Right kidney (tissue), 1 donor: ENCODE measurements at regions not wholly inside any gene's neighbourhood (a gene's known extent, or its start where the extent isn't known, plus 50 kb on each side); places are given as distances from the start of the nearest gene placed in this dataset.
A peak's percentile ranks its signal among the peaks of the same experiment; 100 is the strongest.

Source experiments
- DNase-seq: peaks from one replicate; pipeline ENCODE4 v3.0.0-alpha.2; 2016

DNA sequence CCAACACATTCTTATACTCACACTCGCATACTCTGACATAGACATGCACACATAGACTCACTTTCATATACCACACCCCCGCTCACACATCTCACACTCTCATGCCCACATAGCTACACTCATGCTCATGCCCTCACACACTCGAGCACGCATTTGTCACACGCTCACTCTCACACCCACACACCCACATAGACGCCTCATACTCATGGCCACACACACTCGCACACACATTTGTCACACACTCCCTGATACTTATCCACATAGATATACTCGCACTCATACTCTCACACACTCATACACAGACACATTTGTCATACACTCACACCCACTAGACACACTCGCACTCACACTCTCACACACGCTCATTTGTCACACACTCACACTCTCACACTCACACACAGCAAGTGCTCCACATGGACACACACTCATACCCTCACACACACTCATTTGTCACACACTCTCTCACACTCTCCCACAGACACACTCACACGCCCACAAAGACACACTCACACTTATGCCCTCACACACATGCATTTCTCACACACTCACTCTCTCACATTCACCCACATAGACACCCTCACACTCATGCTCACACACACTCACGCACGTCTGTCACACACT lies 50.9 kb downstream of the TNP1 start:
- DNase-seq: no peak

DNA sequence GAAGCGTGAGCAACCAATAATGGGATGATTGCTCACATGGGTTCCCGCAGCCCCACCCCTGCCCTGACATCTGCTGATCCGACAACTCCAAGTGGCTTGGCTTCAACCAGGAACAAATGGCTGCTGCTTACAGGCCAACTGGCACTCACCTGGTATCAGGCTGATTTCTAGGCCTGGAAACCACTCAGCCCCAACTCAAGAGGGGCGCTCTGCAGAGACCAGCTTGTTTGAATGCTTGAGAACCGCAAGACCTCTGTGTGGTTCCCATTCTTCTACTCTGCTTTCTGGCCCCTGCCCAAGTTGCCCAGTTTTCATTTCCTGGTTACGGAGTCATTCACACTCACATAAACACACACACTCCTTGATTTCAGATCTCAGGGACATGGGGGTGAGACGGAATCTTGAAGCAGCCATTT lies 52.0 kb downstream of the TNP1 start:
- DNase-seq: no peak

DNA sequence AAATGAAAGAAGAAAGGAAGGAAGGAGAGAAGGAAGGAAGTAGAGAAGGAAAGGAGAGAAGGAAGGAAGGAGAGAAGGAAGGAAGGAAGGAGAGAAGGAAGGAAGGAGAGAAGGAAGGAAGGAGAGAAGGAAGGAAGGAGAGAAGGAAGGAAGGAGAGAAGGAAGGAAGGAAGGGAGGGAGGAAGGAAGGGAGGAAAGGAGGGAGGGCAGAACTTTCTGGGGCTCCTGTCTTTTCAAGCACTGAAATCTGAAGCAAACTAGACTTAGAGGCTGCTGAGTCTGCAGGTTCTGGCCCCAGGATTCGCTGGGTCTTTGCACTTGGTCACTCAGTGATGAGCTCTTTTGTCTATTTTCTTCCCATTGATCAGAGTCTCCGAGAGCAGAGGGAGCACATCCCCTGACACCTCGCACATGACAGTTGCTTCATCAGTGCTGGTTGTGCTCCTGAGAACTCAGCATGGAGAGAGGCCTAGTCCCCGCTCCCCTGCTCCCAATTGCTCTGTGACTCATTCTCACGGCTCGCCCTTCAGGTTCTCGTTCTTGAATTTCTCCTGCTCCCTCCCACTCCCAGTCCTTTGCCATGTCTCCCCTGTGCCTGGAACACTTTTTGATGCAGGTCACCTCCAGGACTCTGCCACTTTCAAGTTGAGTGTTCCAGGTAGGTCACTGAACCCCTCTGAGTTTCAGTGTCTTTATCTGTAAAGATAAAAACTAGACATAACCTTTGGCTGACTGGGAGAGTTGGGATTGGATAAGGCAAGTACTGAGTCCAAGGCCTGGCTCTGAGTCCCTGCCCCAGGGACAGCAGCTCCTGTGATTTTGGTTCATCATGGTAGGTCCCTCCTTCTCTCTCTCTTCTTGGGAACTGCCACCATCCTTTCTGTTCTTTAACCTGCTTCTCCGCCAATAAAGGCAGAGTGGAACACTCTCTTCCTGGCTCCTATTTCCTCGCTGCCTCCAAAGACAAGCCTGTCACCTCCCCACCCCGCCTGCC lies 55.2 kb downstream of the TNP1 start:
- no peak for DNase-seq

DNA sequence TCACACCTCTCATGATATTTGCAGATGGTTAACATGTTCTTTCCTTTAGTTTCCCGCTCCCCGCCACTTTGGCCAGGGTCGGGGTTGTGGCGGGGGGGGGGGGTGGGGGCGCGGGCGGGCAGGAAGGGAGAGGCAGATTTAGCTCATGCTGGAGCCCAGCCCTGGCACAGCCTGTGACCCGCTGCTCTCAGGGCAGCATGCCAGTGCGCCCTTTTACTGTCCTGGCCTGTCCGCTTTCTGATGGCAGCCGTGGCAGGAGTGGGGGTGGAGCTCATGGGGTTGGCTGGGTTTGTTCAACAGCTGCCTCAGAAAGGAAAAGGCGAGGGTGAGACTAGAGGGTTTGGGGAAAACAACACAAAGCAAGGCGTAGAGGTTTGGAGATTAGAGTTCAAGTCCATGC lies 56.1 kb downstream of the TNP1 start:
- no peak for DNase-seq

DNA sequence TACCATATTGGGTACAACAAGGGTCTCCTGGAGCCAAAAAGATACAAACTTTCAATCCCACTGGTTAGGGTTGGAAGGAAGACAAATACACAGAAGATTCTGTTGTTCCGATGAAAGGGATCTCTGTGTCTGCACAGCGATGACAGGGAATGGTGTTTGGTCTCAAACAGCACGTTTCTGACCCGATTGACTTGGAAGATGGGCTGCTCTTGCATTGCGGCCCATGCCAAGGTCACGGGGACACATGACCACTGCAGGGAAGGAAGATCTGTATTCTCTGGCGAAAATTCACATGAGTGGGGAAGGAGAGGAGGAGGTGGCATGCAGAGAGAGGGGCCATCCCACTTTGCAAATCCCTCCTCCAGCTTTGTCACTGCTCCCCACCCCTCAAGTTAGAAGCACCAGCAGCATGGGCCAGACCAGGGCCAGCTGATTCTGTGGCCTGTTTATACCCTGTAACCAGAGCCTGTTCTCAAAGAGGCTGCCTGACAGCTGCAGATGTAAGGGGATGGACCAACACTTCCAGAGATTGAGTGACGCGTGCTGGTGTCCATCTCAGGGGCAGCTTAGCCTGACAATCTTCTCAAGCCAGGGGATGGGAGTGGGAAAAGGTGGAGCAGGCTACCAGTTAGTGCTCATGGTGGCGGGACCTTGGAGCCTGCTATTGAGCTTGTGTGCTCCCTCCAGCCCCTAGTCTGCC lies 57.2 kb downstream of the TNP1 start:
- no peak for DNase-seq

DNA sequence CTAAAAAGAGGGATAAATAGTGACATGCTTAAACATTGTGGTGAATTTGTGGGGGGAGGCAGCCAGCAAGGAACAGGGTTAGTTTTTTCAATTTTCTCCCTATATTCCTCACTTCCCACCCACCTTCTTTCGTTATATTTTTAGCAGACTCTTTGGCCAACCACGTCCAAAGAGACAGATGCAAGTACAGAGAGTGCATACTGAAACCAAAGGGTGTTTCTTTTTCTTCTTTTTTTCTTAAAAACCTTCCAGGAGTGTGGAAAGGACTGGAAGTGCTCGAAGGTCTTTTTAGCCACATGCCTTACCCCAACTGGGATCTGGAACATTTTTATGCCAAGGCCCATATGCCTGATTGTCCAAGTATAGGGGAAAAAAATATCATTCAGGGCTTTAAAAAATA lies 59.0 kb downstream of the TNP1 start:
- DNase-seq: no peak

DNA sequence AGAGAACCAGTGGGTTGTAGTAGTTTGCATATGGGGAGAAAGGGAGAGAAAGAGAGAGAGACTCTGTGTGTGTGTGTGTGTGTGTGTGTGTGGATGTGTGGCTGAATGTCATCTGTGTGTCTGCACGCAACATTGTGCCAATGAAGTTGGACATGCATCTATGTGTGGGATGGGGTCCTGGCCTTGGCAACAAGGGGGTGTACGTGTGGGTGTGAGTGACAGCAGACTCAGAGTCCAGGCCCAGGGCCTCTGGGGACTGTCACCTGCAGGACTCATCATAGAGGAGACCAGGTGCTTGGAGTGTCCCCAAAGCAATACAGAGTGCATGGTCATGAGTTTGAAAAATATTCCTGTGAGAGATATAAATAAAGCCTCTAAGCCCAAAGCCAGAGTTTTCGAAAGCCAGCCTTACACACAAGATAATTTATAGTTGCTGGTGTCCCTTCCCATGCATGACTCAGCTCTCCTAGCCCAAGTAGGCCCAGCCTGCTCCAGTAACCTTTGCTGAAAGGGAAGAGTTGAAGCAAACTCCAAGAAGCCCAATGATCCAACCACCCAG lies 59.9 kb downstream of the TNP1 start:
- DNase-seq: no peak

DNA sequence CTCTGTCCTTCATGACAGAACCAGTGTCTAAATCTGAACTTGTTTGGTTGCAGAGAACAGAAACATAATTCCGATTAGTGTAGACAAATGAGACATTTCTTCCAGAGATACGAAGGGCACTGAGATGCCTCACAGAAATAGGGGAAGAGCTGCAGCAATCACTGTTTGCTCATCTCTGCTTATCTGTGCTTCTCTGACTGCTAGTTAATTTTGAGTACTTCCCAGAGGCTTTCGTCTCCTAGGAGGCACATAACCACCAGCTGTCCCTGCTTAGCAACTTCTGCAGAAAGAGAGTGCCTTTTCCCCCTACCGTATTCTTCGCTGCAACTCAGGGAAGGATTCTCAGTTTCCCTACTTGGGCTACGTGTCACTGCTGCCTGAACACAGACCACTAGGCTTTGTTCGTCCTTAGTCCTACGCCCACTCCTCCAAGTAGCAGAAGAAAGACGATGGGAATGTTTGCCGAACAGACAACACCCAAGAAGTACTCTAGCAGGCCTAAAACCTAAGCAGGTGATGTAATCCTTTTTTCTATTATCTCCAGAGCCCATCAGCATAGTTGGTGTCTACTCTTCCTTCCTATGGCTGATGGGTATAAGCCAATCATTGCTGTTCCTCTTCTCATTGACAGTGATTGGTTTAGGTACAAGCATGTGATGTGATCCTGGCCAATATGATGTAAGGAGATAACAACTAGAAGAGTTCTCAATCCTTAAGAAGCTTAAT lies 63.6 kb downstream of the TNP1 start:
- DNase-seq: no peak

DNA sequence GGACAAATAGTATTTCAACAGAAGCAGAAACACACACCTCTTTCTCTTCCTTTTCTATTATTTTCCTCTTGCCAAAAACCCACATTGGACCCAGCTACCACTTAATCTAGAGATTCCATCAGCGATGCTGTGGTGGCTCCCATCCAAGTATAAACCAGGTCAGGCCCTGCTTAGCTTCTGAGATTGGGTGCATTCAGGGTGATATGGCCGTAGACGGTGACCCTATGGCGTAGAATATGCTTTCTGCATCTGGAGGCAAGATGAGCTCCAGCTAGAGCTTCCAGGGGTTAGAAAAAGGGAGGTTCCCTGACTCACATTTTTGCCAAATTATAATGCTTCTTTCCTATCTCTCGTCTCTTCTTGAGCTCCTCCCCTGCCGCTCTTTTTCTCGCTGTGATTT lies 66.5 kb downstream of the TNP1 start:
- DNase-seq: no peak

DNA sequence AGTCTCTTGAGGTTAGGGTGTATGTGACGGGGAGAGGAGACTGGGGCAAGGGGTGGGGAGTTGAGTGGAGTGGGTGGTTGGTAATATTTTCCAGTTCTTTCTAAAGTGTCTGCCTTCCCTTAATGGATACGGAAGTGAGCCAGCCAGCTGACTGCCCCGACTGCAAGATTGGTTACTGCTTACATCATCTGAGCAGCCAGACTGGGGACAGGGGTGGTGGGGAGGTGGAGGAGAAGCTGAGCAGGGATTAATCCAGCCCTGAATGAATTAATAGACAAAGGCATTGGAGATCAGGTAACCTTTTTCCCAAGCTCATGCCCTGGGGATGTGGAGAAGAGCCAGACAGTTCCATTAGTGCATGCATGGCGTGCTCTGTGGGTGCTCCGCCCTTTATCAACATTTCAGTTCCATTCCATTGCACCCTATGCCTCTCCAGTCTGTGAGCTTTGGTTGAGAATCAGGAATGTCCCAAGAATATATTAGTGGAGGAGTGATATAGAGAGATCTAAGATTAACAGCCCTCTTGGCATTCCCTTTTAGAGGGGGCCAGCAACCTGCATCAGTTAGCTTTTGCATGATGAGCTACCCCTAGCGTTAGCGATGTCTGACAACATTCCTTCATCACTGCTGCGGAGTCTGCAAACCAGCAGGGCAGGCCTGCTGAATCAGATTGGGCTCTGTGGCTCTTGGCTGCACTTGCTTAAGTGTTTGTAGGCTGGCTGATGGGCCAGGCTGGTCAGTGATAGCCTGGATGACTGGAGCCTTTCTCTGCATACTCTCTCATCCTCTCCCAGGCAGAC lies 67.4 kb downstream of the TNP1 start:
- no peak for DNase-seq

DNA sequence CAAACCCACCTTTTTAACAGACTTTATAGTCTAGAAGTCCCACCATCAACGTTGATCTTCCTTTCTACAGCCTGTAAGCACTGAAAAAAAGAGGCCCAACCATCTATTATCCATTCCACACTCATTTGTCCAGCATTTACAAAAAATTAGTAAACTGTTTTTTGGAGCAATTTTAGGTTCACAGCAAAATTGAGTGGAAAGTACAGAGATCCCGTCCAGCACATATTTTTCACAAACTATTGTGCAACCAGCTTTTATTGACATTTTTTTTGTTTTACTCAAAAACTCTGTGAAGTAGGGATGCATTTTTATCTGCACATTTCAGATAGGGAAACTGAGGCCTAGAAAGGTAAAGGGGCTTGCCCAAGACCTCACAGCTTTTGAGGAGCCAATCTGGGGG lies 68.6 kb downstream of the TNP1 start:
- DNase-seq: no peak

DNA sequence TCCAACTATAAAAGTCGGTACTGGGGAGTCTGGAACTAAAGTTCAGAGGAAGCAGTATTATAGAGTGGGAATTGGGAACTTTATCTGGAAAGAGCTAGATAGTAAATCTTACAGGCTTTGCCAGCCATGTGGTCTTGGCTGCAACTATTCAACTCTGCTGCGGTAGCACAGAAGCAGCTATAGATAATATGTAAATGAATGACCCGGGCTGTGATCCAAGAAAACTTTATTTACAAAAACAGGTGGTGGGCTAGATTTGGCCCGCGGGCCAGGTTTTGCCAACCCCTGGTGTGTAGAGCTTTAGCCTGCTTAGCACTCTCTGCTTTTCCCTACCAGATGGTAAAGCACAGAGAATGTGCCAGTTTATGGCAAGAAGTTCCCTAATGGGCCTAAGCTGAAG lies 70.8 kb downstream of the TNP1 start:
- no peak for DNase-seq

DNA sequence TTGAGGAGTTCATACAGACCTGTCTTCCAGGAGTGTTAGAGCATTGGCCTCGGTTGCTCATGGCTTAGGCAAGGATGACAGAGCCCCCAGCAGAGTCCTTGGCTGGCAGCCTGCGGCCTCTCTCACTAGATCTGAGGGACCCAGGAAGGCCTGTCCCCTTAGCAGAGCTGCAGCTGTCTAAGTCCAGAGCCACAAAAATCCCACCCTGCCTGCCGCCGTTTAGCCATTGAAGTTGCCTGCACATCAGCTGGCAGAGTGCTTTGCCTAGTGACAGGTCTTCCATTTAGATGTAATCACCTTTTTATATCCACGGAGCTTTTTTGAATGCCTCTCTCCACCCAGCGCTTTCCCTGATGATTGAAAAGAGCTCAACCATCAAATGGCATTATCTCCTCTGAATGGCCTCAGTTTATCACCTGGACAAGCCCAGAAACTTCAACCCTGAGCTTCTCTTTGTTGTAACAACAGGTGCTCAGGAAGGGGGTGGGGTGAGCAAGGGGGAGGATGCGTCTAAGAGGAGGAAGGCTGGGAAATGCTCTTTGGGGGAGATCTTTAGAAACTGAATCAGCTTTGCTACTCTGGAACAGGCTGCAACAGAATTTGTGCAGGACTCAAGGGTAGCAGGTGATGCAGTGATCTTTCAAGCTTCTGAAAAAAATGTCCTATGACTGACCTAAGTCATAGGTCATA lies 71.9 kb downstream of the TNP1 start:
- no peak for DNase-seq

DNA sequence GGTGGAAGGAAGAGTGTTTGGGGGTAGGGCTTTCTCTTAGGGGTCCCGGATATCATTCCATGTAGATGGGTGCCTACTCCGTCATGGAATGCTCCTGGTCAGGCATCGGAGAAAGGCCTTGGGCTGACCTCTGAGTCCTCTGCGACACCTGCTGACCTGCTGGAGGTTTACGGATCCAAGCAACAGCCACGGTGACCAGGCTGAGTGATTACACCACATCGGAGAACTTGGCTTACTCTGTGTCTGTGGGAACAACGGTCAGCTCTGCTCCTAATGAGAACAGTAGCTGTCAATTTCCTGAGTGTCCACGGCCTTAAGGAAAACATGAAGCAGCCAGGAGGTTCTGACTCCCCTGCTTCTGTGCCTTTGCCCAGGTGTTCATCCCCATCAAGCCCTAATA lies 73.2 kb downstream of the TNP1 start:
- DNase-seq: no peak

DNA sequence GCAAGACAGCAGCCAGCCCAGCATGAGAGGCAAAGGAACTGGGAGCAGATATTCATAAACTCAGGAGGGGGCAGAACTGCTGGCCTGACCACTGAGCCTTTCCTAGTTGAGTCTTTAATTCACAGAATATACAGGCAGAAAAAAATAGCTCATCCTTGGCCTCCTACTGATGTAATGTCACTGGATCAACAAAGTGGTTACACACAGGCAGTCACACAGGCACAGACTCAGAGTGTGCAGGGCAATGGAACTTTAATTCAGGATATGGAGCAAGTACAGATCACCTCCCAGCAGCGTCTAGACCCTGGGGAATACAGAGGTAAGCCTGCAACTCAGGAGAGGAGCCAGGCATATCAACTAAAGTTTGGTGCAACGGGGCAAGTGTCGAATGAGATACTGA lies 75.4 kb downstream of the TNP1 start:
- DNase-seq: no peak

DNA sequence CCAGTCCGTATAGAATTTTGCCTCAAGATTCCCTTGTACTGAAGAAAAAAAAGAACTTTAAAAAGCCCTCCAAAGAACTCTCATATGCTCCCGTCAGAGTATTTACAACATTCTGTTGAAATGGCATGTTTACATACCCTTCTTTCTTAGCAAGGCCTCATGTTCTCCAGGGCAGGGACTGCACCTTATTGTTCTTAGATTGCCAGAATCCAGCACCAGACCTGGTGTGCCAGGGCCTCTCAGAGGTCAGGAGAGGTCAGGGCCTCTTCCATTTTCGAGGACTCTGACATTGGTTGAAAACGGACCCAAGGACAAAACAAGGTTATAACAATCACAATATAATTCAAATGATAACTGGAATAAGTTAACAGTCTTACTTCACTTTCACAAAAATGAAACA lies 78.2 kb downstream of the TNP1 start:
- no peak for DNase-seq

DNA sequence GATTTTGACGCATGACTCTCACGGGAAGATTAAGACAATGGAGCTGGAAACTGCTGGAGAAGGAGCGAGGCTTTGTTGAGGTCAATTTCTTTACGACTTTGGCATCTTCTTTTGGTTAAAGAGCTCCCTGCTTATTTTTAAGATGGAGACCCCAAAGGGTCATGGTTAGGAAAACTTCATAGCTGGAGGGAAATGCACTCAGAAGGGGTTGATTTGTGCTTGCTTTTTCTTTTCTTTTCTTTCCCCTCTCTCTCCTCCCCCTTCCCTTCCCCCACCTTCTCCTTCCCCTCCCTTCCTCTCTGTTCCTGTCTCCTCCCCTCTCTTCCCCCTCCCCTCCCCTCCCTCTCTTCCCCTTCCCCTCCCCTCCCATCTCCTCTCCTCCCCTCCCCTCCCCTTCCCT lies 79.0 kb downstream of the TNP1 start:
- no peak for DNase-seq

DNA sequence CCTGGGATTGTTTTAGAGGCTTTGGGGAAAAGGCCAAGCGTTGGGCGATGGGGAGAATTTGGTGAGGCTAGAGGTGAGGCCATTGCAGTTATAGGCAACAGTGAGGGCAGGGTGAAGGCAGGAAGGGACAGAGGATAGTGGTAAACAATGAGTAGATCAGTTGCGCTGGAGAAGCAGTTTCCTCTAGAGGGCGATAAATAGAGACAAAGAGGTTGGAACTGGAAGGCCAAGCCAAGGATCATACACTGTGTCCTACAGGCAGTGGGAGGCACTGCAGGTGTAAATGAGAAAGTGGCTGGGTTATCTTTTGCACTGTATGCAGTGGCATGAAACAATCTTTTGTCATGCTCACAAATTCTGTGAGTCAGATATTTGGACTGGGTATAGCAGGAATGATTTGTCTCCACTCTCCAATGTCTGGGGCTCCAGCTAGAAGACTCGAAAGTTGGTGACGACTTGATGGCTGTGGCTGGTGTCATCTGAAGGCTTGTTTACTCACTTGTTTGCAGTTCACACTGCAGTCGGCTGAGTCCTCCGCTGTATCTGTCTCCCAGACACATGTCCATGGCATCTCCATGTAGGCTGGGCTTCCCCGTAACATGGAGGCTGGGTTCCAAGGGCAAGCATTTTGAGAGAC lies 82.1 kb downstream of the TNP1 start:
- DNase-seq: no peak

DNA sequence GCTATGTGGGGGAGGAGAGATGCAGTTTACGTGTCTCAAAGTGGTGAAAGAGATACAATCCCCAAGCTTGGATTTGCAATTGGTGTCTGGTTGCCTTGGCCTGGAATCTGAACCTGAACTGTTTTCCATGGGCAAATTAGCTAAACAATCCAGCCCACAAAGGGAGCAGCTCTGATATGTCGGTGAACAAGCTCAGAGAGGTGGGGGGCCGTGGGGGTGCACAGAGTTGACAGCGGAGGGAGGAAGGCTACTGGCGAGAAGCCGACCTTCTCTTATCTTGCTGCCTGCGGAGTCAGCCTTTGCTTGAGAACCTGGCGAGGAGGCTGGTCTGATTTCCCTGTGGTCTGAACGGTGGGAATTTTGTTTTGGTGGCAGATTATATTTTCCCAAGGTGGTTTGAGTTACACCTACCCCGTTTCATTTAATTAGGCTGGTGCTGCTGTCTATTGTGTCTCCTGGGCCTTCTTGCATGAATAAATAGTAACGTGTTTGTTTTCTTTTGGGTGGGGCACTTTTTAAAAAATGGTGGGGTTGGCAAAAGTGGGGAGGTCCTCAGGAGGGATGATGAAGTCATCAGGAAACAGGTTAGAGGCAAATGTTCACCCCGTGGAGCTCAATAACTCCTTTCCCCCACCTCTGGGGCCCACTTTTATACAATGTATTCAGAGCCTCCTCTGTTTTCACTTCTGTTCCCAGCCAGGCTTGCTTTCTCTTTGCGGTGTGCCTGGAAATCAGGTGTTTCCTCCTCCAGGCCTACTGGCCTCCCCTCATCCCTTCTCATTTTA lies 80.9 kb upstream of the IGFBP5 start:
- peak; percentile 40 for DNase-seq
